ENCODE measurements at regions not wholly inside any gene's neighbourhood (a gene's known extent, or its start where the extent isn't known, plus 50 kb on each side); places are given as distances from the start of the nearest gene placed in this dataset.

- TF ChIP-seq LEF1 (IDR thresholded peaks at IDR 0.05; ENCODE audit: borderline replicate concordance) (no peak), SP1 (IDR thresholded peaks at IDR 0.05) (no peak), ARNT (IDR thresholded peaks at IDR 0.05) (no peak), ZNF384 (IDR thresholded peaks at IDR 0.05) (no peak), L3MBTL2 (conservative IDR thresholded peaks at IDR 0.05) (no peak), TARDBP (IDR thresholded peaks at IDR 0.05) (no peak), ELF4 (IDR thresholded peaks at IDR 0.05) (no peak), BHLHE40 (IDR thresholded peaks at IDR 0.05; ENCODE audit: borderline replicate concordance) (no peak), SUZ12 (IDR thresholded peaks at IDR 0.05) (no peak)
Measured at GRCh38 chr2:13986119-13986720, 646.3 kb upstream of the LRATD1 start.

All from HEK293T (cell line).